GM18502 (cell line): ENCODE measurements at regions not wholly inside any gene's neighbourhood (a gene's known extent, or its start where the extent isn't known, plus 50 kb on each side); places are given as distances from the start of the nearest gene placed in this dataset.
"Not testable (repeated sequence)": the region's sequence is repeated elsewhere in the genome, so short reads cannot be mapped to it uniquely, and the experiment has no call there.

Experiments
- ATAC-seq: cut with Tn5 transposase; IDR thresholded peaks from one replicate; pipeline ENCODE4 v1.9.1; 2021; ENCODE audit warnings: mild to moderate bottlenecking; ENCODE audit not compliant: unreplicated experiment, poor library complexity

- ATAC-seq: not testable (repeated sequence)
Observed at GRCh38 chr7:63856466-63856865, 142.2 kb upstream of the ZNF722 start.

DNA sequence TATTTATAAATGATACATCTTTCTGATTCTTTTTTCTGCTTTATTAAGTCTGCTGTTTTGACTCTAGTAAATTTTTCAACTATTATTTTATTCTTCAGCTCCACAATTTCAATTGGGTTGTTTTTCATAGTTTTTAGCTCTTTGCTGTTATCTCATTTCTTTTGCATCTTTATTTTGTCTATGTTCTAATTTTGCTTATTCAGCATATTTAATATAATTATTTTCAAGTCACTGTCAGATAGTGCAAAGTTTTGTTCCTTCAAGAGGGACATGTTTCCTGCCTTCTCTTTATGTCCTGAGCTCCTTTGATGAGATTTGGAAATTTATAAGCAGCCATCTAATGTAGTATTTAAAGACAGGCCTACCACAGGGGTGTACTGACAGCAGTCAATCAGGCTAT lies 131.5 kb upstream of the ZNF722 start:
- ATAC-seq: no peak

GRCh38 chr7:63874242-63874641 lies 124.4 kb upstream of the ZNF722 start:
- ATAC-seq: not testable (repeated sequence)

- ATAC-seq: no peak
Observed at GRCh38 chr7:63876707-63877322, 121.8 kb upstream of the ZNF722 start.

GRCh38 chr7:63887031-63887430 lies 111.6 kb upstream of the ZNF722 start:
- no peak for ATAC-seq

GRCh38 chr7:63899691-63900393 lies 98.8 kb upstream of the ZNF722 start:
- ATAC-seq: no peak

DNA sequence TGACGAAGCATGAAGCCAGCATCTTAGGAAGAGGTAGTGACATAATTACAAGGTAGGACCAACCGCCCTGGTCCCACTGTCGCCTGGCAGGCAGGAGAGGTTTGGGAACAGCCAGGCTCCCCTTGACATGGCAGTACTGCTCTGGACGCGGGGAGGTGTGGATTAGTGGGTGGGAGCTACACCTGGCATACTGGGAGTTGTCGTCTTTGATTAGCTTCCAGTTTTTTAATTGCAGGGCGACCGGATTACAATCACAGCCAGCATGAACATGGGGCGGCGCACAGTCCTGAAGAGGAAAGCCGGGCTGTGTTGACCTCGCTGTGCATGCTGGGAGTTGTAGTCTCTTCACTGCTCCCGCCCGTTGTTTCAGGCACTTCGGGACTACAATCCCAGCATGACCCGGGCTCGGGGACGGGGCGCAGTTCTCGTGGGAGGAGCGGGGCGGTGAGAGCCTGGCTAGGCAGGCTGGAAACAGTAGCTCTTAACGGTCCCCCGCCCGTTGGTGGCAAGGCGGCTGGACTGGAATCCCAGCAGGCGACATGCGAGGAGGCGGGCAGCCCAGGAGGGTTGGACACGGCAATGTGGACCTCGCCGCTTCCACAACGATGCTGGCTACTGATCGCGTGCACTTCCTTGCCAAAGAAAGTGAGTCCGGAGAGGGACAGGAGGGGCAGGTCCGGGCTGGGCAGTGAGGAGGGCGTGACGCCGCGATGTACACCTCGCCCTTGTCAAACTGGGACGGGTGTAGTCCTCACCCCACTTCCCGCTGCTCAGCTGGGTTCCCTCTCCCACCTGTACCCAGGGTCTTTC lies 98.0 kb upstream of the ZNF722 start:
- ATAC-seq: peak; percentile 45

GRCh38 chr7:63901204-63901506 lies 97.5 kb upstream of the ZNF722 start:
- not testable (repeated sequence) for ATAC-seq

GRCh38 chr7:63918986-63919385 lies 79.7 kb upstream of the ZNF722 start:
- ATAC-seq: no peak

- ATAC-seq: no peak
Observed at GRCh38 chr7:63925262-63925625, 73.4 kb upstream of the ZNF722 start.

- ATAC-seq: peak; percentile 81
Observed at GRCh38 chr7:63925626-63926460, 72.8 kb upstream of the ZNF722 start.

DNA sequence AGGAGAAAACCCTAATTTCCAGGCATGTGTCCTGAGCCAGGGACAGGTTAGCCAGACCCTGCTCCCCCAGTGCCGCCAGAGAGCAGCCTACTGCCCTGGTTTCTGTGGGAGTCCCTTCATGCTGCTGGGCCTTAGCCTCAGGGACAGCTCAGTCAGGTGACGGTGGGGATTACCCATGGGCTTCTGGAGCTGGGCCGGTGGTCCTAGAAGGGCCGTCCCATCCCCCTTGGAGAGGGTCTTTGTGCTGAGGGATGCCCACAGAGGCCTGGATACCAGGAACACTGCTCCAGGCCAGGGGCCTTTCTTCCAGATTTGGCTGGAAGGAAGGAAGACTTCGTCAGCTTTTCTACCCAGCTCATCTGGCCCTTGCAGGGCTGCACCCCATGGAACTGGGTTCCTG lies 71.4 kb upstream of the ZNF722 start:
- ATAC-seq: no peak

- no peak for ATAC-seq
Observed at GRCh38 chr7:63931057-63931600, 67.5 kb upstream of the ZNF722 start.

- ATAC-seq: no peak
Observed at GRCh38 chr7:63931985-63932577, 66.6 kb upstream of the ZNF722 start.
